H1 (cell line): ENCODE measurements at regions not wholly inside any gene's neighbourhood (a gene's known extent, or its start where the extent isn't known, plus 50 kb on each side); places are given as distances from the start of the nearest gene placed in this dataset.
"Not testable (repeated sequence)": the region's sequence is repeated elsewhere in the genome, so short reads cannot be mapped to it uniquely, and the experiment has no call there.

Source experiments
- CTCF ChIA-PET: fragments of 300-600 bp; sonication (Branson Sonifier 250); formaldehyde crosslinking; loops from one replicate; lab custom pipeline; 2021; ENCODE audit not compliant: partially characterized antibody; lab: Charles Lee
- POLR2A ChIA-PET: fragments of 300-600 bp; sonication (Branson Sonifier 250); formaldehyde crosslinking; loops from one replicate; lab custom pipeline; 2021; ENCODE audit warnings: inconsistent platforms; ENCODE audit not compliant: partially characterized antibody; lab: Charles Lee
- DNase-seq, 2 experiments: peaks; one replicate each; pipeline versions ENCODE4 v3.0.0 to v3.0.0-alpha.2; 2010 to 2022; ENCODE audit warnings: low spot score in 2 of 2, low read depth in 1 of 2, mixed read lengths in 1 of 2
- FAIRE-seq: peaks from 2 replicates; lab custom pipeline; 2011; peaks lifted over from hg19 to GRCh38; lab: Jason Lieb, UNC
- H2AFZ ChIP-seq: 2 replicates; pipeline ENCODE4 v1.8.1; 2012; ENCODE audit warnings: low read length, inconsistent platforms
- H2AK5ac ChIP-seq: 2 replicates; pipeline ENCODE4 v1.6.1; 2013; ENCODE audit warnings: low read depth, low read length
- H2BK120ac ChIP-seq: replicated peaks from 2 replicates; pipeline ENCODE3; 2013; ENCODE audit warnings: low read depth, low read length, inconsistent platforms
- H2BK12ac ChIP-seq: 2 replicates; pipeline ENCODE4 v1.6.1; 2013; ENCODE audit warnings: low read depth, low read length
- H2BK15ac ChIP-seq: 2 replicates; pipeline ENCODE4 v1.6.1; 2013; ENCODE audit warnings: low read length
- H2BK20ac ChIP-seq: 2 replicates; pipeline ENCODE4 v1.6.1; 2013; ENCODE audit warnings: low read length
- H2BK5ac ChIP-seq: 2 replicates; pipeline ENCODE4 v1.6.1; 2013; ENCODE audit warnings: low read depth, low read length
- H3K14ac ChIP-seq: 2 replicates; pipeline ENCODE4 v1.6.1; 2013; ENCODE audit warnings: inconsistent platforms; ENCODE audit not compliant: insufficient read length
- H3K18ac ChIP-seq: 2 replicates; pipeline ENCODE4 v1.6.1; 2013; ENCODE audit warnings: low read length; ENCODE audit errors: extremely low read depth
- H3K23ac ChIP-seq: 2 replicates; pipeline ENCODE4 v1.6.1; 2013; ENCODE audit warnings: inconsistent platforms; ENCODE audit not compliant: insufficient read length
- H3K23me2 ChIP-seq: 2 replicates; pipeline ENCODE4 v1.6.1; 2013; ENCODE audit warnings: low read depth, low read length
- H3K27ac ChIP-seq: 2 replicates; pipeline ENCODE4 v1.6.1; 2011; ENCODE audit warnings: low read depth, low read length, inconsistent platforms
- H3K27me3 ChIP-seq, 4 experiments: replicated peaks in 1 of 4; 1 replicate in 1 of 4; 2 replicates in 3 of 4; pipeline versions ENCODE4 v1.6.1 to v1.8.1; 2011 to 2013; ENCODE audit warnings: low read length in 3 of 4, mild to moderate bottlenecking in 3 of 4, inconsistent platforms in 2 of 4, mixed read lengths in 2 of 4, moderate library complexity in 1 of 4; ENCODE audit not compliant: control insufficient read depth in 3 of 4, insufficient read depth in 3 of 4; ENCODE audit errors: extremely low read depth in 1 of 4
- H3K36me3 ChIP-seq, 4 experiments: 2 replicates each; pipeline versions ENCODE4 v1.6.1 to v1.8.1; 2011 to 2013; ENCODE audit warnings: mild to moderate bottlenecking in 4 of 4, low read length in 3 of 4, moderate library complexity in 2 of 4, control low read depth in 1 of 4, inconsistent platforms in 1 of 4; ENCODE audit not compliant: insufficient read depth in 4 of 4, control insufficient read depth in 2 of 4
- H3K4ac ChIP-seq: replicated peaks from 2 replicates; pipeline ENCODE3; 2013; ENCODE audit warnings: low read length, low read depth, mixed read lengths, inconsistent platforms; ENCODE audit not compliant: insufficient read length
- H3K4me1 ChIP-seq, 4 experiments: replicated peaks in 1 of 4; 1 replicate in 1 of 4; 2 replicates in 3 of 4; pipeline versions ENCODE4 v1.6.1 to v1.8.1; 2011 to 2013; ENCODE audit warnings: low read length in 3 of 4, inconsistent platforms in 2 of 4, mixed read lengths in 1 of 4; ENCODE audit not compliant: insufficient read depth in 4 of 4, control insufficient read depth in 3 of 4
- H3K4me2 ChIP-seq, 2 experiments: 2 replicates each; pipeline versions ENCODE4 v1.6.1 to v1.8.1; 2011 to 2013; ENCODE audit warnings: low read depth in 2 of 2, low read length in 2 of 2, control low read depth in 1 of 2, inconsistent platforms in 1 of 2, mild to moderate bottlenecking in 1 of 2; ENCODE audit not compliant: insufficient read depth in 1 of 2
- H3K4me3 ChIP-seq, 4 experiments: fragments of 200-600, 300-600 bp in 1 of 4; sonication (generic), shearing (Covaris generic), sonication (Bioruptor Twin) in 1 of 4; 2 replicates each; pipeline versions ENCODE4 v1.5.1 to v1.8.1; 2011 to 2016; ENCODE audit warnings: low read length in 4 of 4, low read depth in 3 of 4, control low read depth in 2 of 4, inconsistent platforms in 2 of 4, mild to moderate bottlenecking in 2 of 4, mixed read lengths in 1 of 4, moderate library complexity in 1 of 4; ENCODE audit not compliant: insufficient read depth in 2 of 4; ENCODE audit errors: extremely low read depth in 1 of 4
- H3K56ac ChIP-seq: replicated peaks from 2 replicates; pipeline ENCODE3; 2013; ENCODE audit warnings: low read depth, mild to moderate bottlenecking, mixed read lengths, low read length, inconsistent platforms; ENCODE audit not compliant: insufficient read length
- H3K79me1 ChIP-seq: 2 replicates; pipeline ENCODE4 v1.6.1; 2013; ENCODE audit warnings: low read depth, low read length, control low read depth
- H3K79me2 ChIP-seq, 2 experiments: 2 replicates each; pipeline versions ENCODE4 v1.6.1 to v1.8.1; 2012 to 2013; ENCODE audit warnings: low read length in 2 of 2, mild to moderate bottlenecking in 2 of 2, inconsistent platforms in 1 of 2; ENCODE audit not compliant: insufficient read depth in 2 of 2, control insufficient read depth in 1 of 2
- H3K9ac ChIP-seq, 4 experiments: replicated peaks in 1 of 4; 1 replicate in 1 of 4; 2 replicates in 3 of 4; pipeline versions ENCODE4 v1.6.1 to v1.8.1; 2011 to 2013; ENCODE audit warnings: low read depth in 3 of 4, low read length in 3 of 4, control low read depth in 2 of 4, mild to moderate bottlenecking in 2 of 4, moderate library complexity in 2 of 4, inconsistent platforms in 1 of 4; ENCODE audit errors: extremely low read depth in 1 of 4
- H3K9me3 ChIP-seq, 2 experiments: 2 replicates each; pipeline versions ENCODE4 v1.6.1 to v1.8.1; 2012 to 2013; ENCODE audit warnings: mild to moderate bottlenecking in 2 of 2, moderate library complexity in 2 of 2, control low read depth in 1 of 2, inconsistent platforms in 1 of 2, low read depth in 1 of 2, low read length in 1 of 2, mixed read lengths in 1 of 2; ENCODE audit not compliant: insufficient read depth in 2 of 2
- H4K20me1 ChIP-seq, 2 experiments: replicated peaks in 1 of 2; 2 replicates each; pipeline versions ENCODE3 to v1.8.1; 2011 to 2013; ENCODE audit warnings: inconsistent platforms in 2 of 2, low read length in 2 of 2, mild to moderate bottlenecking in 1 of 2; ENCODE audit not compliant: insufficient read depth in 2 of 2, control insufficient read depth in 1 of 2
- H4K5ac ChIP-seq: 2 replicates; pipeline ENCODE4 v1.6.1; 2013; ENCODE audit warnings: low read length, low read depth, mixed read lengths, inconsistent platforms; ENCODE audit not compliant: insufficient read length
- H4K8ac ChIP-seq: 2 replicates; pipeline ENCODE4 v1.8.0; 2013; ENCODE audit warnings: mild to moderate bottlenecking, moderate library complexity, low read length, inconsistent platforms; ENCODE audit not compliant: insufficient read depth; ENCODE audit errors: extremely low read depth
- H4K91ac ChIP-seq: replicated peaks from 2 replicates; pipeline ENCODE3; 2013; ENCODE audit warnings: low read length, mixed read lengths, inconsistent platforms; ENCODE audit not compliant: insufficient read length
- ZNF274 ChIP-seq: IDR thresholded peaks from 2 replicates; pipeline ENCODE4 v1.7.0; 2012; ENCODE audit warnings: low read length, borderline replicate concordance; ENCODE audit errors: extremely low read depth
- WGBS, 2 experiments: shearing (Covaris generic) in 1 of 2; methylation state at CpG; one replicate each; pipeline versions ENCODE4 v1.1.6 to v1.1.7; 2013 to 2015; ENCODE audit warnings: low lambda C conversion rate in 2 of 2, mixed read lengths in 2 of 2, inconsistent platforms in 1 of 2, low coverage in 1 of 2, missing lambda C conversion rate in 1 of 2; ENCODE audit not compliant: insufficient replicate concordance in 2 of 2, insufficient coverage in 1 of 2, insufficient read length in 1 of 2; ENCODE audit errors: extremely low coverage in 1 of 2, missing lambda C conversion rate in 1 of 2; 5-methylcytosine and 5-hydroxymethylcytosine counted together

DNA sequence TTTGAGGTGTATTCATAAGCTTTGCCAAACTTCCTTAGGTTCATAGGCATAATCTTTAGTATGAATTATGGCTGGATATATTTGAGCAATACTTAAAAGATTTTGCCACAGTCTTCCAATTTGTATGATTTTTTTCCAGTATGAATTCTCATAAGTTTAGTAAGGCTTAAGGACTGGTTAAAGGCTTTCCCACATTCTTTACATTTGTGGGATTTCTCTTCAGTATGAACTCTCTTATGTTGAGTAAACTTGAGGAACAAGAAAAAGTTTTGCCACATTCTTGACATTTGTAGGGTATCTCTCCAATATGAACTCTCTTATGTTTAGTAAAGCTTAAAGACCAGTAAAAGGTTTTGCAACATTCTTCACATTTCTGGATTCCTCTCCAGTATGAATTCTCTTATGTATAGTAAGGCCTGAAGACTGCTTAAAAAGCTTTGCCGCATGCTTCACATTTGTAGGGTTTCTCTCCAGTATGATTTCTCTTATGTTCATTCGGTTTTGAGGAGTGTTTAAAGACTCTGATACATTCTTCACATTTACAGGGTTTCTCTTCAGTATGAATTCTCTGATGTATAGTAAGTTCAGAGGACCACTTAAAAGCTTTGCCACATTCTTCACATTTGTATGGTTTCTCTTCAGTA is 302.6 kb downstream of the ZNF33B start:
- H2BK12ac ChIP-seq, H4K8ac ChIP-seq, H3K27me3 ChIP-seq, H3K23ac ChIP-seq, CTCF ChIA-PET, H3K4me3 ChIP-seq, POLR2A ChIA-PET, H2BK15ac ChIP-seq, H3K56ac ChIP-seq, DNase-seq, H3K4ac ChIP-seq, H2BK20ac ChIP-seq, H4K5ac ChIP-seq, H2BK5ac ChIP-seq, H3K4me2 ChIP-seq, H4K20me1 ChIP-seq, H3K9ac ChIP-seq, H3K79me2 ChIP-seq, H3K23me2 ChIP-seq, H2AK5ac ChIP-seq, H2AFZ ChIP-seq, H3K36me3 ChIP-seq, H4K91ac ChIP-seq, FAIRE-seq, H3K14ac ChIP-seq, H3K27ac ChIP-seq, H2BK120ac ChIP-seq, H3K4me1 ChIP-seq, H3K79me1 ChIP-seq, H3K18ac ChIP-seq: not testable (repeated sequence)
- TF ChIP-seq ZNF274: peak; percentile 74; the same call in 1 of the 2 replicates
- WGBS, 2 experiments: 88% methylated on average over 2 of the region's 2 CpGs; no CpG with 5 or more reads in 1 of the 2 experiments
- peaks cover 30 to 33% of the 10 kb centered on the region in 2 experiments for H3K9me3 ChIP-seq
